SK-N-SH (cell line): ENCODE measurements at regions not wholly inside any gene's neighbourhood (a gene's known extent, or its start where the extent isn't known, plus 50 kb on each side); places are given as distances from the start of the nearest gene placed in this dataset.
"Not testable (repeated sequence)": the region's sequence is repeated elsewhere in the genome, so short reads cannot be mapped to it uniquely, and the experiment has no call there.

Experiments
- GABPA ChIP-seq: IDR thresholded peaks from 2 replicates; pipeline ENCODE4 v1.4.0; 2012; ENCODE audit warnings: low read depth, mild to moderate bottlenecking
- NFIC ChIP-seq: IDR thresholded peaks from 2 replicates; pipeline ENCODE4 v1.4.0; 2012; ENCODE audit warnings: borderline replicate concordance
- POLR2AphosphoS5 ChIP-seq: IDR thresholded peaks from 2 replicates; pipeline ENCODE4 v1.6.1; 2012; ENCODE audit warnings: low read depth, low read length
- SIN3A ChIP-seq: IDR thresholded peaks from 2 replicates; pipeline ENCODE4 v1.6.1; 2012; ENCODE audit warnings: low read depth, mild to moderate bottlenecking, low read length, moderate library complexity, borderline replicate concordance
- TF ChIP-seq, protein P1 (sequence below): IDR thresholded peaks from 2 replicates; pipeline ENCODE4 v1.4.0; 2012; ENCODE audit warnings: low read depth
- TF ChIP-seq, protein P2 (sequence below): fragments of 200-600 bp; sonication (generic); IDR thresholded peaks from 2 replicates; pipeline ENCODE4 v1.6.1; 2017; ENCODE audit warnings: antibody characterized with exemption, mild to moderate bottlenecking, moderate library complexity

DNA sequence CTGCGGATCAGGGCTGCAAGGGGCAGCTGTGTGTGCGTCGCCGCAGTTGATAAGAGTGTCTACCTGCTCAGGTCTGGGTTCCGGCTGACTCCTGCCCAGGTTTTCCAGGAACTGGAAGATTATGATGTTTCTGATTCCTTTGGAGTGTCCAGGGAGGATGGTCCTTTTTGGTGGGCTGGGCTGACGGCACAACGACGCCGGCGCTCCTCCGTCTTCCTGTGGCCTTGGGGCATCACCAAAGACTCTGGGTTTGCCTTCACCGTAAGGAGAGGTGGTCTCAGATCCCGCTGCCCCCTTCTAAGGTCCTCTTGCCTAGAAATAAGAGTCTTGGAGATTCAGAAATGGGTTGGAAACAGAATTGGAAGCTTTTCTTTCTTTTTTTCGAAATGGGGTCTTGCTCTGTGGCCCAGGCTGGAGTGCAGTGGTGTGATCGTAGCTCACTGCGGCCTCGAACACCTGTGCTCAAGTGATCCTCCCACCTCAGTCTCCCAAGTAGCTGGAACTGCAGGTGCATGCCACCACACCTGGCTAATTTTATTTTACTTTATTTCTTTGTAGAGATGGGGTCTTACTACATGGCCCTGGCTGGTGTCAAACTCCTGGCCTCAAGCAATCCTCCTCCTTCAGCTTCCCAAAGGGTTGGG lies 1245.5 kb upstream of the PHF14 start:
- TF ChIP-seq, protein P1, sequence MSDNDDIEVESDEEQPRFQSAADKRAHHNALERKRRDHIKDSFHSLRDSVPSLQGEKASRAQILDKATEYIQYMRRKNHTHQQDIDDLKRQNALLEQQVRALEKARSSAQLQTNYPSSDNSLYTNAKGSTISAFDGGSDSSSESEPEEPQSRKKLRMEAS, result not testable (repeated sequence)
- not testable (repeated sequence) for TF ChIP-seq SIN3A, GABPA, POLR2AphosphoS5, NFIC
- TF ChIP-seq, protein P2, sequence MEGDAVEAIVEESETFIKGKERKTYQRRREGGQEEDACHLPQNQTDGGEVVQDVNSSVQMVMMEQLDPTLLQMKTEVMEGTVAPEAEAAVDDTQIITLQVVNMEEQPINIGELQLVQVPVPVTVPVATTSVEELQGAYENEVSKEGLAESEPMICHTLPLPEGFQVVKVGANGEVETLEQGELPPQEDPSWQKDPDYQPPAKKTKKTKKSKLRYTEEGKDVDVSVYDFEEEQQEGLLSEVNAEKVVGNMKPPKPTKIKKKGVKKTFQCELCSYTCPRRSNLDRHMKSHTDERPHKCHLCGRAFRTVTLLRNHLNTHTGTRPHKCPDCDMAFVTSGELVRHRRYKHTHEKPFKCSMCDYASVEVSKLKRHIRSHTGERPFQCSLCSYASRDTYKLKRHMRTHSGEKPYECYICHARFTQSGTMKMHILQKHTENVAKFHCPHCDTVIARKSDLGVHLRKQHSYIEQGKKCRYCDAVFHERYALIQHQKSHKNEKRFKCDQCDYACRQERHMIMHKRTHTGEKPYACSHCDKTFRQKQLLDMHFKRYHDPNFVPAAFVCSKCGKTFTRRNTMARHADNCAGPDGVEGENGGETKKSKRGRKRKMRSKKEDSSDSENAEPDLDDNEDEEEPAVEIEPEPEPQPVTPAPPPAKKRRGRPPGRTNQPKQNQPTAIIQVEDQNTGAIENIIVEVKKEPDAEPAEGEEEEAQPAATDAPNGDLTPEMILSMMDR, result not testable (repeated sequence)
